DOHH2 (cell line): ENCODE measurements at regions not wholly inside any gene's neighbourhood (a gene's known extent, or its start where the extent isn't known, plus 50 kb on each side); places are given as distances from the start of the nearest gene placed in this dataset.

Experiments used
- EZH2phosphoT487 ChIP-seq: fragments of 200-600 bp; sonication (generic); IDR thresholded peaks from 2 replicates; pipeline ENCODE4 v1.6.1; 2017; ENCODE audit warnings: borderline replicate concordance, mild to moderate bottlenecking, antibody characterized with exemption, low read length, moderate library complexity, mixed read lengths
- TF ChIP-seq, protein P1 (sequence below): fragments of 200-600 bp; sonication (generic); IDR thresholded peaks from one replicate; pipeline ENCODE4 v1.5.1; 2014; ENCODE audit warnings: antibody characterized with exemption, mild to moderate bottlenecking, low read depth, low read length; ENCODE audit not compliant: poor library complexity, severe bottlenecking

DNA sequence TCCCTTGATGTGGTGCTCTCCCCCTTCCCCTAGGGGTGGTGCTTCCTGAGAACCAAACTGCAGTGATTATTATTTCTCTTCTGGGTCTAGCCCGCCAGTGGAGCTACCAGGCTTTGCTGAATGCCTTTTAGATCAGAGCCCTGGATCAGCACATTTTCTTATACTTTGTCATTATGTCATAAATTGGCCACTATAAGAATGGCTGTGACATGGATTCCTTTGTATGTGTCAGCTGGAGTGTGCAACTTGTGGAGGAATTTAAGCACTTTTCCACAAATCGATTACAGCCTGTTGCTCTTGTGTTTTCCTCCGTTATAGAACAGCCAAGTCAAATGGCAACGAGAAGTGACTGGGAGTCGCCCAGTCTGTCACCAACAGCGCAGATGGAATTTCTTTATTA is 273.3 kb downstream of the DUSP10 start:
- no peak for TF ChIP-seq EZH2phosphoT487
- TF ChIP-seq, protein P1, sequence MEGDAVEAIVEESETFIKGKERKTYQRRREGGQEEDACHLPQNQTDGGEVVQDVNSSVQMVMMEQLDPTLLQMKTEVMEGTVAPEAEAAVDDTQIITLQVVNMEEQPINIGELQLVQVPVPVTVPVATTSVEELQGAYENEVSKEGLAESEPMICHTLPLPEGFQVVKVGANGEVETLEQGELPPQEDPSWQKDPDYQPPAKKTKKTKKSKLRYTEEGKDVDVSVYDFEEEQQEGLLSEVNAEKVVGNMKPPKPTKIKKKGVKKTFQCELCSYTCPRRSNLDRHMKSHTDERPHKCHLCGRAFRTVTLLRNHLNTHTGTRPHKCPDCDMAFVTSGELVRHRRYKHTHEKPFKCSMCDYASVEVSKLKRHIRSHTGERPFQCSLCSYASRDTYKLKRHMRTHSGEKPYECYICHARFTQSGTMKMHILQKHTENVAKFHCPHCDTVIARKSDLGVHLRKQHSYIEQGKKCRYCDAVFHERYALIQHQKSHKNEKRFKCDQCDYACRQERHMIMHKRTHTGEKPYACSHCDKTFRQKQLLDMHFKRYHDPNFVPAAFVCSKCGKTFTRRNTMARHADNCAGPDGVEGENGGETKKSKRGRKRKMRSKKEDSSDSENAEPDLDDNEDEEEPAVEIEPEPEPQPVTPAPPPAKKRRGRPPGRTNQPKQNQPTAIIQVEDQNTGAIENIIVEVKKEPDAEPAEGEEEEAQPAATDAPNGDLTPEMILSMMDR: no peak
